ENCODE measurements at regions not wholly inside any gene's neighbourhood (a gene's known extent, or its start where the extent isn't known, plus 50 kb on each side); places are given as distances from the start of the nearest gene placed in this dataset.
"Not testable (repeated sequence)": the region's sequence is repeated elsewhere in the genome, so short reads cannot be mapped to it uniquely, and the experiment has no call there.

DNA sequence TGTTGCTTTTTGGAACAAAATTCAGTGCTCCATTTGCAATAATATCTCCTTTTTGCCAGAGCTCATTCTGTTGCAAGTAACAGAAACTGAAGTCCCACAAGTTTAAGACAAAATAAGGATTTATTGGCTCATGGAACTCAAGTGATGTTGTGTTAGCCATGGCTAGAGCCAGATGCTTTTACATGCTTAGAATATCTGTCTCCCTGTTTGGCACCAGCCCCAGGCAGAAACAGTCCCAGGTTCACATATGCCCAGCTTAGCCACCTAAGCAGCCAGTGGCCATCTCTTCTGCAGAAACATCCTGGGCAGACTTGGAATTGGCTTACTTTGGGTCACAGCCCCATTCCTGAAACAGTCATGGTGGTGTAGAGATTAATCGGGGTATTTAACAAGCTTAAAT lies 540.9 kb upstream of the SGCD start:
- Histone ChIP-seq H3K9ac (ENCODE audit: low read depth, low read length) (no peak overlapping the region), H3K27me3 (ENCODE audit: control insufficient read depth, insufficient read depth, low read length) (no peaks in the 10 kb centered on the region), H3K4me3 (ENCODE audit: low read length) (no peak overlapping the region), H3K36me3 (ENCODE audit: insufficient read depth, low read length) (no peaks in the 10 kb centered on the region), H3K9me3 (replicated peaks; ENCODE audit: low read length) (no peaks in the 10 kb centered on the region), H3K4me1 (ENCODE audit: control insufficient read depth, insufficient read depth, low read length) (no peaks in the 10 kb centered on the region), H3K4me2 (ENCODE audit: low read length) (no peak overlapping the region)

DNA sequence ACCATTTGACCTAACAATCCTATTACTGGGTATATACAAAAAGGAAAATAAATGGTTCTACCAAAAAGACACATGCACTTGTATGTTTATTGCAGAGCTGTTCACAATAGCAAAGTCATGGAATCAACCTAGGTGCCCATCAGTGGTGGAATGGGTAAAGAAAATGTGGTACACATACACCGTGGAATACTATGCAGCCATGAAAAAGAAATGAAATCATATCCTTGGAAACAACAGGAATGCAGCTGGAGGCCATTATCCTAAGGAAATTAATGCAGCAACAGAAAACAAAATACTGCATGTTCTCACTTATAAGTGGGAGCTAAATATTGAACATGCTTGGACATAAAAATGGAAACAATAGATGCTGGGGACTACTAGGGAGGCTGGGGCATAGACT lies 534.1 kb upstream of the SGCD start:
- Histone ChIP-seq H3K4me1 (ENCODE audit: control insufficient read depth, insufficient read depth, low read length) (no peaks in the 10 kb centered on the region), H3K4me3 (ENCODE audit: low read length) (no peak overlapping the region), H3K9me3 (replicated peaks; ENCODE audit: low read length) (no peaks in the 10 kb centered on the region), H3K36me3 (ENCODE audit: insufficient read depth, low read length) (no peaks in the 10 kb centered on the region), H3K27me3 (ENCODE audit: control insufficient read depth, insufficient read depth, low read length) (no peaks in the 10 kb centered on the region), H3K4me2 (ENCODE audit: low read length) (no peak overlapping the region), H3K9ac (ENCODE audit: low read depth, low read length) (no peak overlapping the region)

GRCh38 chr5:155794795-155795194 lies 532.2 kb upstream of the SGCD start:
- no peak overlapping the region for H3K4me2 ChIP-seq (ENCODE audit: low read length)
- H3K4me3 ChIP-seq (ENCODE audit: low read length), result no peak overlapping the region
- no peaks in the 10 kb centered on the region for H3K9me3 ChIP-seq (replicated peaks; ENCODE audit: low read length)
- H3K27me3 ChIP-seq (ENCODE audit: control insufficient read depth, insufficient read depth, low read length), result no peaks in the 10 kb centered on the region
- H3K4me1 ChIP-seq (ENCODE audit: control insufficient read depth, insufficient read depth, low read length), result no peaks in the 10 kb centered on the region
- H3K36me3 ChIP-seq (ENCODE audit: insufficient read depth, low read length), result no peaks in the 10 kb centered on the region
- no peak overlapping the region for H3K9ac ChIP-seq (ENCODE audit: low read depth, low read length)

GRCh38 chr5:155799308-155799707 lies 527.7 kb upstream of the SGCD start:
- no peaks in the 10 kb centered on the region for H3K27me3 ChIP-seq (ENCODE audit: control insufficient read depth, insufficient read depth, low read length)
- H3K4me2 ChIP-seq (ENCODE audit: low read length), result no peak overlapping the region
- H3K9me3 ChIP-seq (replicated peaks; ENCODE audit: low read length), result no peaks in the 10 kb centered on the region
- H3K4me3 ChIP-seq (ENCODE audit: low read length), result no peak overlapping the region
- H3K4me1 ChIP-seq (ENCODE audit: control insufficient read depth, insufficient read depth, low read length), result no peaks in the 10 kb centered on the region
- H3K36me3 ChIP-seq (ENCODE audit: insufficient read depth, low read length), result no peaks in the 10 kb centered on the region
- no peak overlapping the region for H3K9ac ChIP-seq (ENCODE audit: low read depth, low read length)

- Histone ChIP-seq H3K9ac (ENCODE audit: low read depth, low read length) (no peak overlapping the region), H3K4me1 (ENCODE audit: control insufficient read depth, insufficient read depth, low read length) (no peaks in the 10 kb centered on the region), H3K36me3 (ENCODE audit: insufficient read depth, low read length) (no peaks in the 10 kb centered on the region), H3K9me3 (replicated peaks; ENCODE audit: low read length) (no peaks in the 10 kb centered on the region), H3K27me3 (ENCODE audit: control insufficient read depth, insufficient read depth, low read length) (no peaks in the 10 kb centered on the region), H3K4me3 (ENCODE audit: low read length) (no peak overlapping the region), H3K4me2 (ENCODE audit: low read length) (no peak overlapping the region)
These were observed 518.9 kb upstream of the SGCD start for GRCh38 chr5:155807884-155808576.

- H3K4me3 ChIP-seq (ENCODE audit: low read length), result no peak overlapping the region
- H3K27me3 ChIP-seq (ENCODE audit: control insufficient read depth, insufficient read depth, low read length), result no peaks in the 10 kb centered on the region
- no peak overlapping the region for H3K4me2 ChIP-seq (ENCODE audit: low read length)
- no peaks in the 10 kb centered on the region for H3K9me3 ChIP-seq (replicated peaks; ENCODE audit: low read length)
- H3K4me1 ChIP-seq (ENCODE audit: control insufficient read depth, insufficient read depth, low read length), result no peaks in the 10 kb centered on the region
- no peaks in the 10 kb centered on the region for H3K36me3 ChIP-seq (ENCODE audit: insufficient read depth, low read length)
- no peak overlapping the region for H3K9ac ChIP-seq (ENCODE audit: low read depth, low read length)
These were observed 511.7 kb upstream of the SGCD start for GRCh38 chr5:155815248-155815647.

- H3K9ac ChIP-seq (ENCODE audit: low read depth, low read length), result no peak overlapping the region
These were observed 504.8 kb upstream of the SGCD start for GRCh38 chr5:155822177-155822576.

GRCh38 chr5:155826611-155827507 lies 500.1 kb upstream of the SGCD start:
- H3K9ac ChIP-seq (ENCODE audit: low read depth, low read length), result no peak overlapping the region
- no peaks in the 10 kb centered on the region for H3K9me3 ChIP-seq (replicated peaks; ENCODE audit: low read length)
- no peaks in the 10 kb centered on the region for H3K36me3 ChIP-seq (ENCODE audit: insufficient read depth, low read length)
- no peak overlapping the region for H3K4me2 ChIP-seq (ENCODE audit: low read length)
- no peak overlapping the region for H3K4me3 ChIP-seq (ENCODE audit: low read length)
- H3K27me3 ChIP-seq (ENCODE audit: control insufficient read depth, insufficient read depth, low read length), result no peaks in the 10 kb centered on the region
- H3K4me1 ChIP-seq (ENCODE audit: control insufficient read depth, insufficient read depth, low read length), result no peaks in the 10 kb centered on the region

More at GRCh38 chr5:155822177-155822576, 504.8 kb upstream of the SGCD start:
- H3K27me3 ChIP-seq (ENCODE audit: control insufficient read depth, insufficient read depth, low read length), result no peaks in the 10 kb centered on the region
- H3K4me1 ChIP-seq (ENCODE audit: control insufficient read depth, insufficient read depth, low read length), result no peaks in the 10 kb centered on the region
- no peaks in the 10 kb centered on the region for H3K36me3 ChIP-seq (ENCODE audit: insufficient read depth, low read length)
- no peak overlapping the region for H3K4me2 ChIP-seq (ENCODE audit: low read length)
- H3K9me3 ChIP-seq (replicated peaks; ENCODE audit: low read length), result no peaks in the 10 kb centered on the region
- H3K4me3 ChIP-seq (ENCODE audit: low read length), result no peak overlapping the region

DNA sequence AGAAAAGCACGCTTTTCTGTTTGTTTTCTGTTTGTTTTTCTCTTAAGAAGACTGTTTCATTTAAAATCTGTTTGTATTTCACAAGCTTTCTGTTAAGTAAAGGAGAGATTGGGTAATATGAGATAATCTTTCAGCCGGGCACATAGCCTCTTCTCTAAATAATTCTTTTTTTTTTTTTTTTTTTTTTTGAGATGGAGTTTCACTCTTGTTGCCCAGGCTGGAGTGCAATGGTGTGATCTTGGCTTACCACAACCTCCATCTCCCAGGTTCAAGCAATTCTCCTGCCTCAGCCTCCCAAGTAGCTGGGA lies 499.5 kb upstream of the SGCD start:
- H3K4me1 ChIP-seq (ENCODE audit: control insufficient read depth, insufficient read depth, low read length); H3K4me3 ChIP-seq (ENCODE audit: low read length); H3K4me2 ChIP-seq (ENCODE audit: low read length); H3K9me3 ChIP-seq (replicated peaks; ENCODE audit: low read length); H3K36me3 ChIP-seq (ENCODE audit: insufficient read depth, low read length); H3K27me3 ChIP-seq (ENCODE audit: control insufficient read depth, insufficient read depth, low read length); H3K9ac ChIP-seq (ENCODE audit: low read depth, low read length): not testable (repeated sequence)

DNA sequence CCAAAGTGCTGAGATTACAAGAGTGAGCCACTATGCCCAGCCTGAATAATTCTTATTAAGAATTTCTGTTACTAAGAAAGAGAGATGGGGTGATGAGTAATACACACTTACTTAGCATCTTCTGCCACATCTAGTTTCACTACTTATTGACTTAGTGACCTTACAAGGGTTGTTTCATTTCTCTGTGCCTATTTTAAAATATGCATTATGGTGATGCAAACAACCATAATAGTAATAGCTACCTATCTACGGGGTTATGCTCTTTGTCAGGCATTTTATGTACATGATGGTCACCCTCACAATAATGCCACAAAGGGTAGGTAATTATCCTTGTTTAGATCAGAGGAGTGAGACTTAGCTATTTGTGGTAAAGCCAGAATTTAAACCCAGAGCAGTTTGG lies 499.0 kb upstream of the SGCD start:
- Histone ChIP-seq H3K9me3 (replicated peaks; ENCODE audit: low read length) (no peaks in the 10 kb centered on the region), H3K4me1 (ENCODE audit: control insufficient read depth, insufficient read depth, low read length) (no peaks in the 10 kb centered on the region), H3K27me3 (ENCODE audit: control insufficient read depth, insufficient read depth, low read length) (no peaks in the 10 kb centered on the region), H3K36me3 (ENCODE audit: insufficient read depth, low read length) (no peaks in the 10 kb centered on the region), H3K9ac (ENCODE audit: low read depth, low read length) (no peak overlapping the region), H3K4me3 (ENCODE audit: low read length) (no peak overlapping the region), H3K4me2 (ENCODE audit: low read length) (no peak overlapping the region)

DNA sequence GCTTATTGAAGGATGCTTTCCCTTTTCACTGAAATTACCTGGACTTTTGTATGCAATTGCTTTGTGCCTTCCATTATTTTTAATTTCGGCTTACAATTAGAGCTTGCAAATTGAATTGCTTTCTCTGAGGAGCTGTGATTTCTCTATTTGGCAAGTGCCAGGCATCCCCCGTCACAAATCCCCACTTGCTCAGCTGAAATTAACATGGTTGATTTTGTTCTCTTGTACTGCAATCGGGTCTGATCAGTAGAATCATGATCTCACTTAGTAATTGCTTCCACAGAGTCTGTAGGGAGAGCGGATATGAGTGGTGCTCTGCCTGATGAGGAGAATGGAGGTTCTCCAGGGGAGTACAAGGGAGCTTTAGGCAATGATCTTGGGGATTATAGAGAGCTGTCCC lies 495.5 kb upstream of the SGCD start:
- H3K4me3 ChIP-seq (ENCODE audit: low read length), result no peak overlapping the region
- no peaks in the 10 kb centered on the region for H3K27me3 ChIP-seq (ENCODE audit: control insufficient read depth, insufficient read depth, low read length)
- H3K9ac ChIP-seq (ENCODE audit: low read depth, low read length), result no peak overlapping the region
- H3K4me1 ChIP-seq (ENCODE audit: control insufficient read depth, insufficient read depth, low read length), result no peaks in the 10 kb centered on the region
- H3K9me3 ChIP-seq (replicated peaks; ENCODE audit: low read length), result no peaks in the 10 kb centered on the region
- no peaks in the 10 kb centered on the region for H3K36me3 ChIP-seq (ENCODE audit: insufficient read depth, low read length)
- no peak overlapping the region for H3K4me2 ChIP-seq (ENCODE audit: low read length)

GRCh38 chr5:155833287-155833686 lies 493.7 kb upstream of the SGCD start:
- H3K4me3 ChIP-seq (ENCODE audit: low read length), result no peak overlapping the region
- no peaks in the 10 kb centered on the region for H3K36me3 ChIP-seq (ENCODE audit: insufficient read depth, low read length)
- H3K9me3 ChIP-seq (replicated peaks; ENCODE audit: low read length), result no peaks in the 10 kb centered on the region
- no peak overlapping the region for H3K4me2 ChIP-seq (ENCODE audit: low read length)
- no peaks in the 10 kb centered on the region for H3K4me1 ChIP-seq (ENCODE audit: control insufficient read depth, insufficient read depth, low read length)
- no peaks in the 10 kb centered on the region for H3K27me3 ChIP-seq (ENCODE audit: control insufficient read depth, insufficient read depth, low read length)
- no peak overlapping the region for H3K9ac ChIP-seq (ENCODE audit: low read depth, low read length)

Data from skeletal muscle satellite cell (primary cell).